Neural crest cell (in vitro differentiated cells): ENCODE measurements at regions not wholly inside any gene's neighbourhood (a gene's known extent, or its start where the extent isn't known, plus 50 kb on each side); places are given as distances from the start of the nearest gene placed in this dataset.

Experiments
- DNase-seq: peaks from one replicate; pipeline ENCODE4 v3.0.0; 2021; ENCODE audit warnings: low read depth, mixed read lengths, low spot score
- H3K27ac Mint-ChIP-seq: one replicate; pipeline ENCODE4 v1.8.0; 2021; ENCODE audit warnings: mild to moderate bottlenecking, mixed read lengths; ENCODE audit not compliant: unreplicated experiment
- H3K27me3 Mint-ChIP-seq: 2 replicates; pipeline ENCODE4 v1.8.0; 2021; ENCODE audit warnings: low read depth, mild to moderate bottlenecking, mixed read lengths
- H3K36me3 Mint-ChIP-seq: 2 replicates; pipeline ENCODE4 v1.8.0; 2021; ENCODE audit warnings: low read depth, mild to moderate bottlenecking, mixed read lengths
- H3K4me1 Mint-ChIP-seq: 2 replicates; pipeline ENCODE4 v1.8.0; 2021; ENCODE audit warnings: mixed read lengths
- H3K4me3 Mint-ChIP-seq: one replicate; pipeline ENCODE4 v1.8.0; 2021; ENCODE audit warnings: mild to moderate bottlenecking, mixed read lengths
- H3K9me3 Mint-ChIP-seq: 2 replicates; pipeline ENCODE4 v1.8.0; 2021; ENCODE audit warnings: mixed read lengths
- TF ChIP-seq, protein P1 (sequence below): fragments of 200-600 bp; sonication (generic); conservative IDR thresholded peaks from 2 replicates; pipeline ENCODE4 v1.5.0; 2021; ENCODE audit warnings: antibody characterized with exemption, mild to moderate bottlenecking

DNA sequence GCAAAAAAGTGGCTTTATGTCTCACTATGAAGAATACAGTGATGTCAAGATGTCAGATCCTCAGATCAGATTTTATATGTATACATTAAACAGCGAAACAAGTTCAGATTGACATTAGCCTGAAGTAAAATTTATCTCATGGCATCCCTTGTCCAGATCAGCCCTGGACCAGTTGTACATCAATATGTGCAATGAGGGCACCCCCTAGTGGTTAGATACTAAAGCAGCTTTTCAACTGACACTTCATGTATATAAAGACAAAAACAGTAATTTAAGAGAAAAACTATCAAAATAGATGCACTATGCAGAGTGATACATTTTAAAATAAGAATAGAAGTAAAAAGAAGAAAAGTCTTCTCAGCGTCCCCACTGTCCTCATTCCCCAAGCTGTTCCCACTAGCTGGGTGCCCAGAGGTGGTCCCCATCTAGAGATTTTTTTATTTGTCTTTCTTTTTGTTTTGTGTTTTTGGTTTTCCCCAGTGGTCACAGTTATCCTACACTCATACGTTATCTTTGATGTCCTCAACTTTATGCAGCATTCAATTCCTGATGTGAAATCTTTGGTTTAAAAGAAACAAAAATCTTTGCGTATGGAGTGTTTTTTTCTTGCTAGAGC is 2193.4 kb upstream of the RAG2 start:
- TF ChIP-seq, protein P1, sequence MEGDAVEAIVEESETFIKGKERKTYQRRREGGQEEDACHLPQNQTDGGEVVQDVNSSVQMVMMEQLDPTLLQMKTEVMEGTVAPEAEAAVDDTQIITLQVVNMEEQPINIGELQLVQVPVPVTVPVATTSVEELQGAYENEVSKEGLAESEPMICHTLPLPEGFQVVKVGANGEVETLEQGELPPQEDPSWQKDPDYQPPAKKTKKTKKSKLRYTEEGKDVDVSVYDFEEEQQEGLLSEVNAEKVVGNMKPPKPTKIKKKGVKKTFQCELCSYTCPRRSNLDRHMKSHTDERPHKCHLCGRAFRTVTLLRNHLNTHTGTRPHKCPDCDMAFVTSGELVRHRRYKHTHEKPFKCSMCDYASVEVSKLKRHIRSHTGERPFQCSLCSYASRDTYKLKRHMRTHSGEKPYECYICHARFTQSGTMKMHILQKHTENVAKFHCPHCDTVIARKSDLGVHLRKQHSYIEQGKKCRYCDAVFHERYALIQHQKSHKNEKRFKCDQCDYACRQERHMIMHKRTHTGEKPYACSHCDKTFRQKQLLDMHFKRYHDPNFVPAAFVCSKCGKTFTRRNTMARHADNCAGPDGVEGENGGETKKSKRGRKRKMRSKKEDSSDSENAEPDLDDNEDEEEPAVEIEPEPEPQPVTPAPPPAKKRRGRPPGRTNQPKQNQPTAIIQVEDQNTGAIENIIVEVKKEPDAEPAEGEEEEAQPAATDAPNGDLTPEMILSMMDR, result peak; percentile 96
- H3K9me3 Mint-ChIP-seq, result no peaks in the 10 kb centered on the region
- H3K36me3 Mint-ChIP-seq, result no peaks in the 10 kb centered on the region
- no peaks in the 10 kb centered on the region for H3K27me3 Mint-ChIP-seq
- peak; percentile 44 for DNase-seq
- peaks cover 8% of the 10 kb centered on the region for H3K4me1 Mint-ChIP-seq
- H3K27ac Mint-ChIP-seq, result no peak overlapping the region
- H3K4me3 Mint-ChIP-seq, result no peak overlapping the region

DNA sequence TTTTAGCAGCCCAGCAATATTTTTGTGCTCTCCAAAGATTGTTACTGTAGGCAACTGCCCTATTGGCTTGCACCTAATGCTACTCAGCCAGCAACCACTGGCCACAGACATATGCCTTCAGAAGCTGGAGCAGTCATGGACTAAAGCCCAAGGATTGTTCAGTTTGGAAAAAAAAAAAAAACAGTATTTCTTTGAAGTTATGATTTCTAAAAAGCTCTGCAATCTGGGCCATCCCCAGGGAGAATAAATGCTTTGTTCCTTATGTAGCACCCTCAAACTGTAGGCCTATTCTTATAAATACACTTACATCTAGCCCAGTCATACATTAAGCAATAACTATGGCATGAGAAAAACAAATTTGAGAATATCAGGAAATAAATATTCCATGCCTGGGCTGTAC is 2190.5 kb upstream of the RAG2 start:
- H3K27ac Mint-ChIP-seq, result no peak overlapping the region
- peaks cover 9% of the 10 kb centered on the region for H3K36me3 Mint-ChIP-seq
- DNase-seq, result no peak
- TF ChIP-seq, protein P1, result no peak
- H3K4me3 Mint-ChIP-seq, result no peak overlapping the region
- H3K27me3 Mint-ChIP-seq, result no peaks in the 10 kb centered on the region
- H3K9me3 Mint-ChIP-seq, result peaks cover 9% of the 10 kb centered on the region
- H3K4me1 Mint-ChIP-seq, result peaks cover 8% of the 10 kb centered on the region

DNA sequence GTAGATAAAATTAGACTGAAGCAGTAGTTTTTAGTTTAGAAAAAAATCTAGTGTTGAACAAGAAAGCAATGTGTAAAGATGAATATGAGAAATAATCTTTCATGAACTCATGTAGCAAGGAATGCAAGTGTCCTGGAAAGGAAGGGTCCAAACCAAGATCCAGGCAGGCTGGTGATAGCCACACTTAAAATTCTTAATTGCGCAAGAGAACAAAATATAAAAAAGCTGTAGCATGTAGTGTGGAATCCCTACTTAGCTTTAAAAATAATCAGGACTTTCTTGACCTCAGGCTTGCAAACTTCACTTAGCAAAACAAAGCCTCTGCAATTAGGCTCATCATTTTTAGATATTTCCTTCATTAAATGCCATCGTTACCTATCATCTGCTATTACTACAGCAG is 2186.1 kb upstream of the RAG2 start:
- TF ChIP-seq, protein P1, result no peak
- Mint-ChIP-seq H3K36me3 (peaks cover 11% of the 10 kb centered on the region), H3K9me3 (peaks cover 13% of the 10 kb centered on the region), H3K4me1 (peaks cover 8% of the 10 kb centered on the region), H3K27me3 (no peaks in the 10 kb centered on the region), H3K27ac (no peak overlapping the region), H3K4me3 (no peak overlapping the region)
- DNase-seq, result no peak

DNA sequence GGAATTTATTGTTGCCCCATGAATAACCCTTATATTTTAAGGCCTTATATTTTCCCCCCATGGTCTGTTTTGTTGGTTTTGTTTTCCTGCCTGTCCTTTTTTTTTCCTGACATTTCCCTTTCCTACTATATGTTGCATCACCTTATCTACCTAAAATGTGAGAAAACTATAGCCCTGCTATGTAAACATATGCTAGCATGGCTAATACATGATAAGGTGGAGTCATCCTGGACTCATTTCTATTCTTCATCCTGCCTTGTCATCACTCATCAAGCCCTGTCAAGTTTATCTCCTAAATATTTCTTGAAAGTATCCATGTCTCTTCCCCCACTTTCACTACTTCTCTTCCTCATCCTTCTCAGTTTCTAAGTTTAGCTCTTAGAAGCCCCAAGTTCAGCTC is 2168.8 kb upstream of the RAG2 start:
- Mint-ChIP-seq H3K36me3 (no peaks in the 10 kb centered on the region), H3K27me3 (no peaks in the 10 kb centered on the region), H3K9me3 (peaks cover 4% of the 10 kb centered on the region), H3K4me3 (no peak overlapping the region), H3K27ac (no peak overlapping the region), H3K4me1 (no peaks in the 10 kb centered on the region)
- no peak for DNase-seq
- TF ChIP-seq, protein P1, result no peak

DNA sequence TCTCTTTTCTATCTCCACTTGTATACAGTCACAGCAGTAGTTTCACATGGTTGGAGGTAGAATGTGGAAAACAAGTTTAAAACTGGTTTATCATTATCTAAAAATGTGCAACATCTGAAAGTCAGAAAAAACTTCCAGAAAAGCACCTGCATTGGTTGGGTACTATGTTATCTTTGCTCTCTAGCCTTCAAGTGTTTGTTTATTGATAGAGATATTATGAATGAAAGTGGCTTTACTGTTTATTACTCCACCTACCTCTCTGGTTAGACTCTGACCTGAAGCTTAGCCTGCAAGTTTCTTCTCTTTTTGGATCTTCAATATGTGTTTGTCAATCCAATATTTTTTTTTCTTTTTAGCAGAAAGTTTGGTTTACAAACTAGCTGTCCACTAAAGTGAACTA is 2161.4 kb upstream of the RAG2 start:
- peaks cover 3% of the 10 kb centered on the region for H3K4me1 Mint-ChIP-seq
- H3K4me3 Mint-ChIP-seq, result no peak overlapping the region
- no peak for DNase-seq
- no peaks in the 10 kb centered on the region for H3K36me3 Mint-ChIP-seq
- TF ChIP-seq, protein P1, result no peak
- no peaks in the 10 kb centered on the region for H3K27me3 Mint-ChIP-seq
- H3K9me3 Mint-ChIP-seq, result peaks cover 2% of the 10 kb centered on the region
- no peak overlapping the region for H3K27ac Mint-ChIP-seq
